ENCODE measurements at regions not wholly inside any gene's neighbourhood (a gene's known extent, or its start where the extent isn't known, plus 50 kb on each side); places are given as distances from the start of the nearest gene placed in this dataset.

DNA sequence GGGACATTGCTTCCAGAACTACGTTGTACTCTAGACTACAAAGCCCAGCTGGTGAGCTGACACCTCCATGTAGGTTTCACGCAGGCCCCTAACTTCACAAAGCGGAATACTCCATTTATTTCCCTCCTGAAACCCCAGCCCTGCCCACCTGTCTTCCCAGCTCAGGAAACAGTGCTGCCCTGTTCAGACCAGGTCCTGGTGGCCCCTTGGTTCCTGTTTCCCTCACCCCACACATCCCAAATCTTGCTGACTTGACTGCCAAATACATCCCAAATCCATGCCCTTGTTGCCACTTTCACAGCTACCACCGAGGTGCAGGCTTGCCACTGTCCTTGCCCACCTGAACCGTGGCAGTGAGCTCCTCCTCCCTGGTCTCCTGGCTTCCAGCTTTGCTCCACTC is 113.1 kb upstream of the PTPN1 start:
- H3K27me3 ChIP-seq (ENCODE audit: low read length) = no peaks in the 10 kb centered on the region
- no peak overlapping the region for H3K4me2 ChIP-seq (ENCODE audit: low read depth, low read length, poor library complexity, severe bottlenecking)
- no peak overlapping the region for H3K27ac ChIP-seq (ENCODE audit: low read depth, low read length)
- no peak overlapping the region for H2AFZ ChIP-seq (ENCODE audit: low read depth, low read length, severe bottlenecking)
- H3K79me2 ChIP-seq (ENCODE audit: insufficient read depth, low read length) = no peaks in the 10 kb centered on the region
- no peak for TF ChIP-seq EZH2phosphoT487 (conservative IDR thresholded peaks at IDR 0.05; ENCODE audit: low read length)
- no peak for TF ChIP-seq CTCF (IDR thresholded peaks at IDR 0.05; ENCODE audit: insufficient read depth, low read length, poor library complexity, severe bottlenecking)
- H4K20me1 ChIP-seq (ENCODE audit: low read depth, low read length) = no peaks in the 10 kb centered on the region
- no peaks in the 10 kb centered on the region for H3K36me3 ChIP-seq (ENCODE audit: low read length)
- H3F3A ChIP-seq (ENCODE audit: insufficient read depth) = no peaks in the 10 kb centered on the region
- no peak overlapping the region for H3K9ac ChIP-seq (ENCODE audit: low read length)
- H3K9me3 ChIP-seq (ENCODE audit: insufficient read depth, low read length) = no peaks in the 10 kb centered on the region
- H3K4me3 ChIP-seq (ENCODE audit: insufficient read depth, low read length, poor library complexity, severe bottlenecking) = no peak overlapping the region
- no peaks in the 10 kb centered on the region for H3K9me2 ChIP-seq (replicated peaks; ENCODE audit: insufficient read depth, low read length)

- Histone ChIP-seq H3K4me3 (ENCODE audit: insufficient read depth, low read length, poor library complexity, severe bottlenecking) (no peak overlapping the region), H3K9me2 (replicated peaks; ENCODE audit: insufficient read depth, low read length) (no peaks in the 10 kb centered on the region), H2AFZ (ENCODE audit: low read depth, low read length, severe bottlenecking) (no peak overlapping the region), H3K9me3 (ENCODE audit: insufficient read depth, low read length) (no peaks in the 10 kb centered on the region), H3K9ac (ENCODE audit: low read length) (no peak overlapping the region), H3K27ac (ENCODE audit: low read depth, low read length) (no peak overlapping the region), H4K20me1 (ENCODE audit: low read depth, low read length) (no peaks in the 10 kb centered on the region), H3F3A (ENCODE audit: insufficient read depth) (no peaks in the 10 kb centered on the region), H3K27me3 (ENCODE audit: low read length) (no peaks in the 10 kb centered on the region), H3K4me2 (ENCODE audit: low read depth, low read length, poor library complexity, severe bottlenecking) (no peak overlapping the region), H3K36me3 (ENCODE audit: low read length) (no peaks in the 10 kb centered on the region), H3K79me2 (ENCODE audit: insufficient read depth, low read length) (no peaks in the 10 kb centered on the region)
- TF ChIP-seq CTCF (IDR thresholded peaks at IDR 0.05; ENCODE audit: insufficient read depth, low read length, poor library complexity, severe bottlenecking) = no peak
- TF ChIP-seq EZH2phosphoT487 (conservative IDR thresholded peaks at IDR 0.05; ENCODE audit: low read length) = no peak
These were observed 112.1 kb upstream of the PTPN1 start for GRCh38 chr20:50398064-50398463.

DNA sequence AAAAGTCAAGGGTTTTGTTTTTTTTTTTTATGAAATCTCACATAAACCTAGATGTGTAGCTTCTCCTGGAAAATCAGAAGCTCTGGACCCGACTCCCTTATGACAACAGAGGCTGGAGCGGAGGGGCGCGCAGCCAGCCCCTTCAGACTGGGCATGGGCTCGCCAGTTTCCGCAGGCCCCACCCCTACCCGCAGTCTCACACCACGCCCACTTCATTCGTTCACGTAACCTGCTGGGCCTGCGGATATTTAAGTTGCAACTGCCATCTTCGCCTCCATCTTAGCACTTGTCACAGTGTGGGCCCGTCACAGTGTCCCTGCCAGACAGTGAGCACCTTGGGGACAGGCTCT is 111.7 kb upstream of the PTPN1 start:
- Histone ChIP-seq H3K9me3 (ENCODE audit: insufficient read depth, low read length) (no peaks in the 10 kb centered on the region), H3K27me3 (ENCODE audit: low read length) (no peaks in the 10 kb centered on the region), H3F3A (ENCODE audit: insufficient read depth) (no peaks in the 10 kb centered on the region), H3K9ac (ENCODE audit: low read length) (no peak overlapping the region), H3K9me2 (replicated peaks; ENCODE audit: insufficient read depth, low read length) (no peaks in the 10 kb centered on the region), H3K36me3 (ENCODE audit: low read length) (no peaks in the 10 kb centered on the region), H3K4me3 (ENCODE audit: insufficient read depth, low read length, poor library complexity, severe bottlenecking) (no peak overlapping the region), H3K79me2 (ENCODE audit: insufficient read depth, low read length) (no peaks in the 10 kb centered on the region), H2AFZ (ENCODE audit: low read depth, low read length, severe bottlenecking) (no peak overlapping the region), H3K27ac (ENCODE audit: low read depth, low read length) (no peak overlapping the region), H4K20me1 (ENCODE audit: low read depth, low read length) (no peaks in the 10 kb centered on the region), H3K4me2 (ENCODE audit: low read depth, low read length, poor library complexity, severe bottlenecking) (no peak overlapping the region)
- TF ChIP-seq CTCF (IDR thresholded peaks at IDR 0.05; ENCODE audit: insufficient read depth, low read length, poor library complexity, severe bottlenecking) (no peak), EZH2phosphoT487 (conservative IDR thresholded peaks at IDR 0.05; ENCODE audit: low read length) (no peak)

Measured in SU-DHL-6 (cell line).